H1 (cell line): ENCODE measurements at regions not wholly inside any gene's neighbourhood (a gene's known extent, or its start where the extent isn't known, plus 50 kb on each side); places are given as distances from the start of the nearest gene placed in this dataset.

Experiments
- CTCF ChIA-PET: fragments of 300-600 bp; sonication (Branson Sonifier 250); formaldehyde crosslinking; loops from one replicate; lab custom pipeline; 2021; ENCODE audit not compliant: partially characterized antibody; lab: Charles Lee
- POLR2A ChIA-PET: fragments of 300-600 bp; sonication (Branson Sonifier 250); formaldehyde crosslinking; loops from one replicate; lab custom pipeline; 2021; ENCODE audit warnings: inconsistent platforms; ENCODE audit not compliant: partially characterized antibody; lab: Charles Lee
- DNase-seq, 2 experiments: peaks; one replicate each; pipeline versions ENCODE4 v3.0.0 to v3.0.0-alpha.2; 2010 to 2022; ENCODE audit warnings: low spot score in 2 of 2, low read depth in 1 of 2, mixed read lengths in 1 of 2
- FAIRE-seq: peaks from 2 replicates; lab custom pipeline; 2011; peaks lifted over from hg19 to GRCh38; lab: Jason Lieb, UNC
- H2AFZ ChIP-seq: 2 replicates; pipeline ENCODE4 v1.8.1; 2012; ENCODE audit warnings: low read length, inconsistent platforms
- H2AK5ac ChIP-seq: 2 replicates; pipeline ENCODE4 v1.6.1; 2013; ENCODE audit warnings: low read depth, low read length
- H2BK120ac ChIP-seq: replicated peaks from 2 replicates; pipeline ENCODE3; 2013; ENCODE audit warnings: low read depth, low read length, inconsistent platforms
- H2BK12ac ChIP-seq: 2 replicates; pipeline ENCODE4 v1.6.1; 2013; ENCODE audit warnings: low read depth, low read length
- H2BK15ac ChIP-seq: 2 replicates; pipeline ENCODE4 v1.6.1; 2013; ENCODE audit warnings: low read length
- H2BK20ac ChIP-seq: 2 replicates; pipeline ENCODE4 v1.6.1; 2013; ENCODE audit warnings: low read length
- H2BK5ac ChIP-seq: 2 replicates; pipeline ENCODE4 v1.6.1; 2013; ENCODE audit warnings: low read depth, low read length
- H3K14ac ChIP-seq: 2 replicates; pipeline ENCODE4 v1.6.1; 2013; ENCODE audit warnings: inconsistent platforms; ENCODE audit not compliant: insufficient read length
- H3K18ac ChIP-seq: 2 replicates; pipeline ENCODE4 v1.6.1; 2013; ENCODE audit warnings: low read length; ENCODE audit errors: extremely low read depth
- H3K23ac ChIP-seq: 2 replicates; pipeline ENCODE4 v1.6.1; 2013; ENCODE audit warnings: inconsistent platforms; ENCODE audit not compliant: insufficient read length
- H3K23me2 ChIP-seq: 2 replicates; pipeline ENCODE4 v1.6.1; 2013; ENCODE audit warnings: low read depth, low read length
- H3K27ac ChIP-seq: 2 replicates; pipeline ENCODE4 v1.6.1; 2011; ENCODE audit warnings: low read depth, low read length, inconsistent platforms
- H3K27me3 ChIP-seq, 4 experiments: replicated peaks in 1 of 4; 1 replicate in 1 of 4; 2 replicates in 3 of 4; pipeline versions ENCODE4 v1.6.1 to v1.8.1; 2011 to 2013; ENCODE audit warnings: low read length in 3 of 4, mild to moderate bottlenecking in 3 of 4, inconsistent platforms in 2 of 4, mixed read lengths in 2 of 4, moderate library complexity in 1 of 4; ENCODE audit not compliant: control insufficient read depth in 3 of 4, insufficient read depth in 3 of 4; ENCODE audit errors: extremely low read depth in 1 of 4
- H3K36me3 ChIP-seq, 4 experiments: 2 replicates each; pipeline versions ENCODE4 v1.6.1 to v1.8.1; 2011 to 2013; ENCODE audit warnings: mild to moderate bottlenecking in 4 of 4, low read length in 3 of 4, moderate library complexity in 2 of 4, control low read depth in 1 of 4, inconsistent platforms in 1 of 4; ENCODE audit not compliant: insufficient read depth in 4 of 4, control insufficient read depth in 2 of 4
- H3K4ac ChIP-seq: replicated peaks from 2 replicates; pipeline ENCODE3; 2013; ENCODE audit warnings: low read length, low read depth, mixed read lengths, inconsistent platforms; ENCODE audit not compliant: insufficient read length
- H3K4me1 ChIP-seq, 4 experiments: replicated peaks in 1 of 4; 1 replicate in 1 of 4; 2 replicates in 3 of 4; pipeline versions ENCODE4 v1.6.1 to v1.8.1; 2011 to 2013; ENCODE audit warnings: low read length in 3 of 4, inconsistent platforms in 2 of 4, mixed read lengths in 1 of 4; ENCODE audit not compliant: insufficient read depth in 4 of 4, control insufficient read depth in 3 of 4
- H3K4me2 ChIP-seq, 2 experiments: 2 replicates each; pipeline versions ENCODE4 v1.6.1 to v1.8.1; 2011 to 2013; ENCODE audit warnings: low read depth in 2 of 2, low read length in 2 of 2, control low read depth in 1 of 2, inconsistent platforms in 1 of 2, mild to moderate bottlenecking in 1 of 2; ENCODE audit not compliant: insufficient read depth in 1 of 2
- H3K4me3 ChIP-seq, 4 experiments: fragments of 200-600, 300-600 bp in 1 of 4; sonication (generic), shearing (Covaris generic), sonication (Bioruptor Twin) in 1 of 4; 2 replicates each; pipeline versions ENCODE4 v1.5.1 to v1.8.1; 2011 to 2016; ENCODE audit warnings: low read length in 4 of 4, low read depth in 3 of 4, control low read depth in 2 of 4, inconsistent platforms in 2 of 4, mild to moderate bottlenecking in 2 of 4, mixed read lengths in 1 of 4, moderate library complexity in 1 of 4; ENCODE audit not compliant: insufficient read depth in 2 of 4; ENCODE audit errors: extremely low read depth in 1 of 4
- H3K56ac ChIP-seq: replicated peaks from 2 replicates; pipeline ENCODE3; 2013; ENCODE audit warnings: low read depth, mild to moderate bottlenecking, mixed read lengths, low read length, inconsistent platforms; ENCODE audit not compliant: insufficient read length
- H3K79me1 ChIP-seq: 2 replicates; pipeline ENCODE4 v1.6.1; 2013; ENCODE audit warnings: low read depth, low read length, control low read depth
- H3K79me2 ChIP-seq, 2 experiments: 2 replicates each; pipeline versions ENCODE4 v1.6.1 to v1.8.1; 2012 to 2013; ENCODE audit warnings: low read length in 2 of 2, mild to moderate bottlenecking in 2 of 2, inconsistent platforms in 1 of 2; ENCODE audit not compliant: insufficient read depth in 2 of 2, control insufficient read depth in 1 of 2
- H3K9ac ChIP-seq, 4 experiments: replicated peaks in 1 of 4; 1 replicate in 1 of 4; 2 replicates in 3 of 4; pipeline versions ENCODE4 v1.6.1 to v1.8.1; 2011 to 2013; ENCODE audit warnings: low read depth in 3 of 4, low read length in 3 of 4, control low read depth in 2 of 4, mild to moderate bottlenecking in 2 of 4, moderate library complexity in 2 of 4, inconsistent platforms in 1 of 4; ENCODE audit errors: extremely low read depth in 1 of 4
- H3K9me3 ChIP-seq, 2 experiments: 2 replicates each; pipeline versions ENCODE4 v1.6.1 to v1.8.1; 2012 to 2013; ENCODE audit warnings: mild to moderate bottlenecking in 2 of 2, moderate library complexity in 2 of 2, control low read depth in 1 of 2, inconsistent platforms in 1 of 2, low read depth in 1 of 2, low read length in 1 of 2, mixed read lengths in 1 of 2; ENCODE audit not compliant: insufficient read depth in 2 of 2
- H4K20me1 ChIP-seq, 2 experiments: replicated peaks in 1 of 2; 2 replicates each; pipeline versions ENCODE3 to v1.8.1; 2011 to 2013; ENCODE audit warnings: inconsistent platforms in 2 of 2, low read length in 2 of 2, mild to moderate bottlenecking in 1 of 2; ENCODE audit not compliant: insufficient read depth in 2 of 2, control insufficient read depth in 1 of 2
- H4K5ac ChIP-seq: 2 replicates; pipeline ENCODE4 v1.6.1; 2013; ENCODE audit warnings: low read length, low read depth, mixed read lengths, inconsistent platforms; ENCODE audit not compliant: insufficient read length
- H4K8ac ChIP-seq: 2 replicates; pipeline ENCODE4 v1.8.0; 2013; ENCODE audit warnings: mild to moderate bottlenecking, moderate library complexity, low read length, inconsistent platforms; ENCODE audit not compliant: insufficient read depth; ENCODE audit errors: extremely low read depth
- H4K91ac ChIP-seq: replicated peaks from 2 replicates; pipeline ENCODE3; 2013; ENCODE audit warnings: low read length, mixed read lengths, inconsistent platforms; ENCODE audit not compliant: insufficient read length
- BRCA1 ChIP-seq: IDR thresholded peaks from 2 replicates; pipeline ENCODE4 v1.6.1; 2012; ENCODE audit warnings: low read depth, low read length, improper control_type of control experiment
- CHD2 ChIP-seq: IDR thresholded peaks from 2 replicates; pipeline ENCODE4 v1.6.1; 2012; ENCODE audit warnings: low read length, improper control_type of control experiment
- HDAC2 ChIP-seq, 2 experiments: fragments of 300-600 bp in 1 of 2; sonication (generic) in 1 of 2; IDR thresholded peaks; 2 replicates each; pipeline ENCODE4 v1.6.1; 2011 to 2012; ENCODE audit warnings: low read depth in 2 of 2, low read length in 2 of 2, mild to moderate bottlenecking in 2 of 2, moderate library complexity in 2 of 2, borderline replicate concordance in 1 of 2, inconsistent platforms in 1 of 2
- JUN ChIP-seq: IDR thresholded peaks from 2 replicates; pipeline ENCODE4 v1.6.1; 2011; ENCODE audit warnings: low read depth, mild to moderate bottlenecking, improper control_type of control experiment, low read length
- KDM4A ChIP-seq: IDR thresholded peaks from one replicate; pipeline ENCODE4 v1.7.1; 2012; ENCODE audit warnings: low read depth, mild to moderate bottlenecking, moderate library complexity, low read length, inconsistent platforms; ENCODE audit not compliant: severe bottlenecking
- POLR2A ChIP-seq, 2 experiments: IDR thresholded peaks; 1 replicate in 1 of 2; 2 replicates in 1 of 2; pipeline ENCODE4 v1.6.1; 2011; ENCODE audit warnings: low read depth in 2 of 2, low read length in 2 of 2, mild to moderate bottlenecking in 2 of 2; ENCODE audit errors: control extremely low read depth in 1 of 2
- POU5F1 ChIP-seq: IDR thresholded peaks from 2 replicates; pipeline ENCODE4 v1.6.1; 2011; ENCODE audit warnings: low read depth, mild to moderate bottlenecking, low read length, moderate library complexity
- SP2 ChIP-seq: IDR thresholded peaks from 2 replicates; pipeline ENCODE4 v1.6.1; 2012; ENCODE audit warnings: mild to moderate bottlenecking, low read length, inconsistent platforms
- TEAD4 ChIP-seq: IDR thresholded peaks from 2 replicates; pipeline ENCODE4 v1.6.1; 2012; ENCODE audit warnings: low read depth, low read length, inconsistent platforms, mixed read lengths
- WGBS, 2 experiments: shearing (Covaris generic) in 1 of 2; methylation state at CpG; one replicate each; pipeline versions ENCODE4 v1.1.6 to v1.1.7; 2013 to 2015; ENCODE audit warnings: low lambda C conversion rate in 2 of 2, mixed read lengths in 2 of 2, inconsistent platforms in 1 of 2, low coverage in 1 of 2, missing lambda C conversion rate in 1 of 2; ENCODE audit not compliant: insufficient replicate concordance in 2 of 2, insufficient coverage in 1 of 2, insufficient read length in 1 of 2; ENCODE audit errors: extremely low coverage in 1 of 2, missing lambda C conversion rate in 1 of 2; 5-methylcytosine and 5-hydroxymethylcytosine counted together

DNA sequence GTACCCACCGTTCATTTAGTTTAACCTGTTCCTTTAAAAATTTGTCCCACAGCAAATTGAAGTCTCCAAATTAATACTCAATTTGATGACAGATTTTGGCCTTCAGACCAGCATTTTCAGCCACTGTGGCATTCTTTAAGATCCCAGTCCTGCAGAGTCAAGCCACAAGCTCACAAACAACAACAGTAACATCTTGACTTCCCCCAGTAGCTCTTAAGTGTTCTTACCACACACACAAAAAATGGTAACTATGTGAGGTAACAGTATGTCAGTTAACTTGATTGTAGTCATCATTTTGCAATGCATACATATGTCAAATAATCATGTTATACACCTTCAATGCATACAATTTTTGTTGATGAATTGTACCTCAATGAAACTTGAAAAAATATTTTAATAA lies 247.9 kb downstream of the LURAP1L start:
- Histone ChIP-seq H2BK15ac (no peak overlapping the region), H3K23ac (no peak overlapping the region), H3K14ac (no peak overlapping the region), H2AFZ (no peak overlapping the region), H3K4ac (no peak overlapping the region), H3K79me2 (no peaks in the 10 kb centered on the region), H3K27me3 (no peaks in the 10 kb centered on the region), H4K91ac (no peak overlapping the region), H2BK12ac (no peak overlapping the region), H3K4me3 (no peak overlapping the region), H2BK20ac (no peak overlapping the region), H2BK5ac (no peak overlapping the region), H3K4me2 (no peak overlapping the region), H4K5ac (no peak overlapping the region), H3K23me2 (no peaks in the 10 kb centered on the region), H3K9ac (no peak overlapping the region), H4K20me1 (no peaks in the 10 kb centered on the region), H3K27ac (no peak overlapping the region), H2BK120ac (no peak overlapping the region), H2AK5ac (no peak overlapping the region), H3K36me3 (no peaks in the 10 kb centered on the region), H3K56ac (no peak overlapping the region), H3K9me3 (no peaks in the 10 kb centered on the region), H4K8ac (no peak overlapping the region), H3K4me1 (no peaks in the 10 kb centered on the region), H3K79me1 (no peaks in the 10 kb centered on the region), H3K18ac (no peak overlapping the region)
- 94% methylated on average over 1 of the region's 1 CpG; no CpG with 5 or more reads in 1 of the 2 experiments for WGBS, 2 experiments
- no peak for FAIRE-seq
- TF ChIP-seq TEAD4, result no peak
- TF ChIP-seq SP2, result no peak
- TF ChIP-seq KDM4A, result no peak
- no peak for TF ChIP-seq POLR2A (IDR thresholded peaks at IDR 0.05; ENCODE audit: control extremely low read depth in 1 of 2, low read depth in 2 of 2, low read length in 2 of 2)
- TF ChIP-seq HDAC2 (IDR thresholded peaks at IDR 0.05; ENCODE audit: borderline replicate concordance in 1 of 2, low read depth in 2 of 2, low read length in 2 of 2), result no peak
- TF ChIP-seq BRCA1, result no peak
- TF ChIP-seq POU5F1, result no peak
- TF ChIP-seq CHD2, result no peak
- no peak for TF ChIP-seq JUN
- DNase-seq, result no peak
- POLR2A ChIA-PET, result no interaction called here
- CTCF ChIA-PET, result interaction anchor here (1.2 kb wide), 1 partner anchor 304 kb away, joined by 4 read pairs; no protein-coding TSS in a partner anchor
